ENCODE measurements at regions not wholly inside any gene's neighbourhood (a gene's known extent, or its start where the extent isn't known, plus 50 kb on each side); places are given as distances from the start of the nearest gene placed in this dataset.

DNA sequence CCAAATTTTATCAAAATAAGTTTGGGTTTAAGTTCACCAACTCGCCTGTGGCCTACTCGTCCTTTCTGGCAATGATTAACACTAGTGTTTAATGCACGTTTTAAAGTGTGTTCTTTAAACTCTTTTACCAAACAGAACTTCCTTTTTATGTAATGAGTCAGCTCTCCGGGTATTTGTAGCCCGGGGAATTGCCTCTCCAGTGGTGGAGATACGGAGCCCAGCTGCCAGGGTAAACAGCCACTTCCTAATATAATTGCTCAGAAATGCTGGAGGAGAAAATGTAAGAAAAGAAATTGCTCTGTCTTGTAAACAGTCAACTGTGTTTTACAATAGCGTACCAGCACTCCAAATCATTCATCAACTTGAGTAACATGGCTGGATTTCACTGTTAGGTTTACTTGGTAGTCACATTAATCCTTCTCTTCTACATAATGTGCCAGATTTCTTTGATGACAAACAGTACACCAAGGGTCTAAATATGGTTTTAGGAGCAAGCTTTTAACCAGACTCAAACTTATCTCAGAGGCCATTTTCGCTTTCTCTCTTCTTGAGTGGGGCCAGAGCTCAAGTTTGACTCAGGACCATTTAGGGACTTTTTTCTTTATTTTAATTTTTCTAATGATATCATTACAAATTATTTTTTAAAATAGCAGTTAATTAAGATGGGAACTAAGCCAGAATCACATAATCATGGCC, 101.2 kb upstream of the SLC38A2 start:
- TF ChIP-seq, protein P1, sequence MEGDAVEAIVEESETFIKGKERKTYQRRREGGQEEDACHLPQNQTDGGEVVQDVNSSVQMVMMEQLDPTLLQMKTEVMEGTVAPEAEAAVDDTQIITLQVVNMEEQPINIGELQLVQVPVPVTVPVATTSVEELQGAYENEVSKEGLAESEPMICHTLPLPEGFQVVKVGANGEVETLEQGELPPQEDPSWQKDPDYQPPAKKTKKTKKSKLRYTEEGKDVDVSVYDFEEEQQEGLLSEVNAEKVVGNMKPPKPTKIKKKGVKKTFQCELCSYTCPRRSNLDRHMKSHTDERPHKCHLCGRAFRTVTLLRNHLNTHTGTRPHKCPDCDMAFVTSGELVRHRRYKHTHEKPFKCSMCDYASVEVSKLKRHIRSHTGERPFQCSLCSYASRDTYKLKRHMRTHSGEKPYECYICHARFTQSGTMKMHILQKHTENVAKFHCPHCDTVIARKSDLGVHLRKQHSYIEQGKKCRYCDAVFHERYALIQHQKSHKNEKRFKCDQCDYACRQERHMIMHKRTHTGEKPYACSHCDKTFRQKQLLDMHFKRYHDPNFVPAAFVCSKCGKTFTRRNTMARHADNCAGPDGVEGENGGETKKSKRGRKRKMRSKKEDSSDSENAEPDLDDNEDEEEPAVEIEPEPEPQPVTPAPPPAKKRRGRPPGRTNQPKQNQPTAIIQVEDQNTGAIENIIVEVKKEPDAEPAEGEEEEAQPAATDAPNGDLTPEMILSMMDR (IDR thresholded peaks at IDR 0.05; ENCODE audit: control extremely low read depth in 1 of 3, insufficient read depth in 1 of 3, low read depth in 1 of 3, low read length in 3 of 3), result no peak
- no peak for TF ChIP-seq SUZ12 (IDR thresholded peaks at IDR 0.05; ENCODE audit: low read length)
- TF ChIP-seq SP2 (IDR thresholded peaks at IDR 0.05; ENCODE audit: low read length), result no peak
- no peak for TF ChIP-seq ZNF274 (IDR thresholded peaks at IDR 0.05; ENCODE audit: borderline replicate concordance, extremely low read depth, low read length)
- no peak for TF ChIP-seq HDAC2 (IDR thresholded peaks at IDR 0.05; ENCODE audit: borderline replicate concordance in 1 of 2, low read depth in 2 of 2, low read length in 2 of 2)
